RPMI7951 (cell line): ENCODE measurements at regions not wholly inside any gene's neighbourhood (a gene's known extent, or its start where the extent isn't known, plus 50 kb on each side); places are given as distances from the start of the nearest gene placed in this dataset.
"Not testable (repeated sequence)": the region's sequence is repeated elsewhere in the genome, so short reads cannot be mapped to it uniquely, and the experiment has no call there.

Experiments used
- DNase-seq: peaks from one replicate; pipeline ENCODE4 v3.0.0-alpha.2; 2012; ENCODE audit warnings: low read depth

GRCh38 chr10:84571146-84571545 lies 242.8 kb downstream of the CCSER2 start:
- DNase-seq, result no peak

GRCh38 chr10:84574102-84574501 lies 245.7 kb downstream of the CCSER2 start:
- peak; percentile 3 for DNase-seq

GRCh38 chr10:84581976-84582375 lies 253.6 kb downstream of the CCSER2 start:
- no peak for DNase-seq

- no peak for DNase-seq
Observed at GRCh38 chr10:84583501-84583900, 255.1 kb downstream of the CCSER2 start.

GRCh38 chr10:84587789-84588188 lies 259.4 kb downstream of the CCSER2 start:
- DNase-seq, result no peak

GRCh38 chr10:84588426-84588825 lies 260.0 kb downstream of the CCSER2 start:
- no peak for DNase-seq

- no peak for DNase-seq
Observed at GRCh38 chr10:84588971-84589370, 260.6 kb downstream of the CCSER2 start.

- DNase-seq, result no peak
Observed at GRCh38 chr10:84589526-84590205, 261.3 kb downstream of the CCSER2 start.

- DNase-seq, result no peak
Observed at GRCh38 chr10:84590327-84591193, 262.2 kb downstream of the CCSER2 start.

- no peak for DNase-seq
Observed at GRCh38 chr10:84593506-84593905, 265.1 kb downstream of the CCSER2 start.

GRCh38 chr10:84596585-84596984 lies 268.2 kb downstream of the CCSER2 start:
- DNase-seq, result no peak

- no peak for DNase-seq
Observed at GRCh38 chr10:84599254-84599653, 270.9 kb downstream of the CCSER2 start.

- DNase-seq, result no peak
Observed at GRCh38 chr10:84600947-84601346, 272.6 kb downstream of the CCSER2 start.

GRCh38 chr10:84602543-84602942 lies 274.2 kb downstream of the CCSER2 start:
- not testable (repeated sequence) for DNase-seq

- no peak for DNase-seq
Observed at GRCh38 chr10:84603971-84604370, 275.6 kb downstream of the CCSER2 start.

GRCh38 chr10:84605802-84606201 lies 277.4 kb downstream of the CCSER2 start:
- DNase-seq, result peak; percentile 34

GRCh38 chr10:84606428-84606827 lies 278.0 kb downstream of the CCSER2 start:
- no peak for DNase-seq

GRCh38 chr10:84607044-84607443 lies 278.7 kb downstream of the CCSER2 start:
- no peak for DNase-seq

GRCh38 chr10:84607523-84607922 lies 279.1 kb downstream of the CCSER2 start:
- no peak for DNase-seq

GRCh38 chr10:84608126-84608525 lies 279.7 kb downstream of the CCSER2 start:
- no peak for DNase-seq

- peak; percentile 47 for DNase-seq
Observed at GRCh38 chr10:84613336-84614021, 285.1 kb downstream of the CCSER2 start.

- DNase-seq, result no peak
Observed at GRCh38 chr10:84626397-84627087, 298.2 kb downstream of the CCSER2 start.
